Central memory CD8-positive, alpha-beta T cell (primary cell): ENCODE measurements at regions not wholly inside any gene's neighbourhood (a gene's known extent, or its start where the extent isn't known, plus 50 kb on each side); places are given as distances from the start of the nearest gene placed in this dataset.

ENCODE experiments used
- ATAC-seq: fragments of 150-1000 bp; cut with Tn5 transposase; replicated peaks from 2 replicates; pipeline ENCODE4 v1.10.0; 2022; ENCODE audit warnings: mild to moderate bottlenecking, moderate FRiP score, moderate number of reproducible peaks; ENCODE audit not compliant: poor library complexity, severe bottlenecking; ENCODE audit errors: extremely low read depth
- DNase-seq, 2 donors: peaks; one replicate each; pipeline ENCODE4 v3.0.0; 2021; ENCODE audit warnings: low spot score in 2 of 2
- H3K27ac Mint-ChIP-seq: one replicate; pipeline ENCODE4 v1.8.0; 2022; ENCODE audit warnings: low read depth, mild to moderate bottlenecking, moderate library complexity, mixed read lengths
- H3K27me3 Mint-ChIP-seq: one replicate; pipeline ENCODE4 v1.8.0; 2022; ENCODE audit warnings: mixed read lengths
- H3K36me3 Mint-ChIP-seq: one replicate; pipeline ENCODE4 v1.8.0; 2022; ENCODE audit warnings: mild to moderate bottlenecking, moderate library complexity, mixed read lengths; ENCODE audit not compliant: insufficient read depth
- H3K4me1 Mint-ChIP-seq: one replicate; pipeline ENCODE4 v1.8.0; 2022; ENCODE audit warnings: mixed read lengths
- H3K4me3 Mint-ChIP-seq: one replicate; pipeline ENCODE4 v1.8.0; 2022; ENCODE audit warnings: mild to moderate bottlenecking, moderate library complexity, mixed read lengths
- H3K9me3 Mint-ChIP-seq: one replicate; pipeline ENCODE4 v1.8.0; 2022; ENCODE audit warnings: mixed read lengths

- no peak for ATAC-seq
- no peak overlapping the region for H3K27ac Mint-ChIP-seq
- no peaks in the 10 kb centered on the region for H3K4me1 Mint-ChIP-seq
- H3K27me3 Mint-ChIP-seq: peaks cover 30% of the 10 kb centered on the region
- no peak for DNase-seq
- H3K4me3 Mint-ChIP-seq: no peak overlapping the region
- no peaks in the 10 kb centered on the region for H3K9me3 Mint-ChIP-seq
- no peaks in the 10 kb centered on the region for H3K36me3 Mint-ChIP-seq
Measured at GRCh38 chr9:99282406-99282805, 60.3 kb downstream of the SEC61B start.

DNA sequence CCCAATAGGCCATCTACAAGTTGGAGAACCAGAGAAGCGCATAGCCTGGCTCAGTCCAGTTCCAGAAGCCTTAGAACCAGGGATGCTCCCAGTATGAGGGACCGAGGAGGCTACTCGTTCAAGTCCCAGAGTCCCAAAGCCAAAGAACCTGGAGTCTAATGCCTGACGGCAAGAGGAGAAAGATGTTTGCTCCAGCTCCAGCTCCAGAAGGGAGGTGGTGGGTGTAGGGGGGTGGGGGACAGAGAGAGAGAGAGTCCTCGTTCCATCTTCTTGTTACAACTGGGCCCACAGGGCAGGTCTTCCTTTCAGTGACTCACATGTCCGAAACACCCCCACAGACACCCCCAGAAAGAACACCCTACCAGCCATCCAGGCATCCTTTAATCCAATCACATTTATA is 63.9 kb downstream of the SEC61B start:
- Mint-ChIP-seq H3K27me3 (peaks cover 34% of the 10 kb centered on the region), H3K9me3 (no peaks in the 10 kb centered on the region), H3K4me1 (no peaks in the 10 kb centered on the region), H3K27ac (no peak overlapping the region), H3K36me3 (no peaks in the 10 kb centered on the region), H3K4me3 (no peak overlapping the region)
- DNase-seq (no peak), ATAC-seq (no peak)

DNA sequence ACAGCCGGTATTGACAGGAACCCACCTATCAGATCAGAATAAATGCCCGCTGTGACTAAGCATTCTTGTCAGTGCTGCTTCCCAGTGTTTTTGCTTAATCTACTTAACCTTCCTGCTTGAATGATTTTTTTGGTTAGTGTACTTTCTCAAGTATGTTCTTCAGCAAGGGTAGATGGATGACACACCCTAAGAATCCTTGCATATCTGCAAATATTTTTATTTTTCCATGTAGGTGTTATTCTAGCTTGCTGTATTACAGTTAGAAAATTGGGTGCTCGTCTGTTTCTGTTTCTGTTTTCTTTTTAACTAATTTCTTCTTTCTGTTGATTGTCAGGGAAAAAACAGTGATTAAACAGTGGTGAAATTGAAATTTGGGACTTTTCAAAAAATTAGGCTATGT is 64.5 kb downstream of the SEC61B start:
- ATAC-seq: no peak
- H3K9me3 Mint-ChIP-seq: no peaks in the 10 kb centered on the region
- no peak overlapping the region for H3K27ac Mint-ChIP-seq
- no peaks in the 10 kb centered on the region for H3K36me3 Mint-ChIP-seq
- no peak for DNase-seq
- H3K4me3 Mint-ChIP-seq: no peak overlapping the region
- peaks cover 39% of the 10 kb centered on the region for H3K27me3 Mint-ChIP-seq
- no peaks in the 10 kb centered on the region for H3K4me1 Mint-ChIP-seq

DNA sequence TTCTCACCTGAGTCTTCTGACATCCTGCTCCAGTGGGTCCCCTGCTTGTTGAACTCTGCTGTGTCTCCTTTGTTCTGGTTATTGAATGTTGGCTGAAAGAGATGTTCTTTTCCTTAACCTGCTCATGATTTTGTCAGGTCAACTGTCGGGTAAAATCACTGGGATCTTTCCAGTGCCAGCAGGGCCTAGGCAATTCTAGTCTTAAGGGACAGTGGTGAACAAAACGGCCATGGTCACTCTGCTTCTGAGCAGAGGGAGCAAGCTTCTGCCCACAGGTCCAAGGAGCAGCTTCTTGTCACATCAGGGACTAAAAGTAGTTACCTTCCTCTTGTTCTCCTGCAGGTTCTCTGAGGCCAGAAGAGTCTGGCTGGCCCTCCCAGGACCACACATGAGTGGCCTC is 65.6 kb downstream of the SEC61B start:
- DNase-seq: no peak

GRCh38 chr9:99288830-99289229 is 66.7 kb downstream of the SEC61B start:
- H3K27ac Mint-ChIP-seq: no peak overlapping the region
- DNase-seq: no peak
- H3K4me3 Mint-ChIP-seq: no peak overlapping the region
- no peaks in the 10 kb centered on the region for H3K36me3 Mint-ChIP-seq
- H3K27me3 Mint-ChIP-seq: peaks cover 42% of the 10 kb centered on the region
- no peaks in the 10 kb centered on the region for H3K9me3 Mint-ChIP-seq
- no peaks in the 10 kb centered on the region for H3K4me1 Mint-ChIP-seq
- ATAC-seq: no peak

More for the DNA sequence above, 65.6 kb downstream of the SEC61B start:
- Mint-ChIP-seq H3K27me3 (peaks cover 40% of the 10 kb centered on the region), H3K4me3 (no peak overlapping the region), H3K27ac (no peak overlapping the region), H3K9me3 (no peaks in the 10 kb centered on the region), H3K4me1 (no peaks in the 10 kb centered on the region), H3K36me3 (no peaks in the 10 kb centered on the region)
- ATAC-seq: no peak

DNA sequence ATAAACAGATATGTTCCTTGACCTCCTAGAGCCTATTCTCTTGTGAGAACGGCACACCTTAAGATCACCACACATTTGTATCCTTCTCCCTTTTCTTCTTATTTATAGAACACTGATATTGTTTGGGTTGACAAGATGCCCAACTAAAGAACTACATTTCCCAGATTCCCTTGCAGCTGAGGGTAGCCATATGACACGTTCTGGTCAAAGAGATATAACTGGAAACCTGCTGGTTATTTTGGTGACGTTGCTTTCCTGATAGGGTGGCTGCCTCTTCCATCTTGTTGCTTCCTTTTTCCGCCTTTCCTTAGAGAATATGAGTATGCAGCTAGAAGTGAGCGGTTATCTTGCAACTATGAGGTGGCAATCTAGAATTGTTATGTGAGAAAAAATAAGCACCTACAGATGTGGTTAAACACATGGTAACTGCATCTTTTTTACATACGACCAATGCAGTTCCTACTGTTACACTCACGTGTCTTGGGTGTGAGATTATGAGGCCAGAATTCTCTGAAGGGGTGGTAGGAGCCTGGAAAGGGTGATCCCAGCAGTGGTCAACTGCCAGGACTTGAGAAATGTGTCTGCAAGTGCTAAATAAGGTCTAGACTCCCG is 72.9 kb downstream of the SEC61B start:
- no peak for ATAC-seq
- no peaks in the 10 kb centered on the region for H3K9me3 Mint-ChIP-seq
- H3K36me3 Mint-ChIP-seq: no peaks in the 10 kb centered on the region
- H3K27ac Mint-ChIP-seq: no peak overlapping the region
- no peaks in the 10 kb centered on the region for H3K4me1 Mint-ChIP-seq
- H3K4me3 Mint-ChIP-seq: no peak overlapping the region
- peaks cover 50% of the 10 kb centered on the region for H3K27me3 Mint-ChIP-seq
- DNase-seq: no peak

GRCh38 chr9:99296291-99296951 is 74.3 kb downstream of the SEC61B start:
- Mint-ChIP-seq H3K27ac (no peak overlapping the region), H3K9me3 (no peaks in the 10 kb centered on the region), H3K4me3 (peak overlapping the region; percentile 36), H3K4me1 (no peaks in the 10 kb centered on the region), H3K36me3 (no peaks in the 10 kb centered on the region), H3K27me3 (peaks cover 47% of the 10 kb centered on the region)
- DNase-seq (no peak), ATAC-seq (no peak)

DNA sequence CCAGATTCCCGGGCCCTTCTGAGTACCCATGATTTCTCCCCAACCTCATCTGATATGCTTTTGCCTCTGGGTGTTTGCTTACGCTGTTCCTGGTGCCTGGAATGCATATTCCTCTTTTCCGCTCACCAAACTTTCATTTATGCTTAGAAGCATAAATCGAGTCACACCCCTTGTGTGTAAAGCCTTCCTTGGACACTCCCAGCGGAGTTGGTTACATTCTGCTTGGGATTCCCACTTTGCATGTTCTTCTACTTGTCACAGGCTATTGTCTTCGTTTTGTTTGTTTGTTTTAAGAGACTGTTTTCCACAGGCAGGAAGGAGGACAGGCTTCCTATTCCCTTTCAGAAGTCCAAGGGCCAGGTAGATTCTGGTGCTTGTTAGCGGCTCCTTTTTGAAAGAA is 76.5 kb downstream of the SEC61B start:
- DNase-seq: no peak
- peaks cover 55% of the 10 kb centered on the region for H3K27me3 Mint-ChIP-seq
- H3K9me3 Mint-ChIP-seq: no peaks in the 10 kb centered on the region
- no peak overlapping the region for H3K27ac Mint-ChIP-seq
- no peaks in the 10 kb centered on the region for H3K36me3 Mint-ChIP-seq
- ATAC-seq: no peak
- H3K4me1 Mint-ChIP-seq: no peaks in the 10 kb centered on the region
- H3K4me3 Mint-ChIP-seq: no peak overlapping the region

DNA sequence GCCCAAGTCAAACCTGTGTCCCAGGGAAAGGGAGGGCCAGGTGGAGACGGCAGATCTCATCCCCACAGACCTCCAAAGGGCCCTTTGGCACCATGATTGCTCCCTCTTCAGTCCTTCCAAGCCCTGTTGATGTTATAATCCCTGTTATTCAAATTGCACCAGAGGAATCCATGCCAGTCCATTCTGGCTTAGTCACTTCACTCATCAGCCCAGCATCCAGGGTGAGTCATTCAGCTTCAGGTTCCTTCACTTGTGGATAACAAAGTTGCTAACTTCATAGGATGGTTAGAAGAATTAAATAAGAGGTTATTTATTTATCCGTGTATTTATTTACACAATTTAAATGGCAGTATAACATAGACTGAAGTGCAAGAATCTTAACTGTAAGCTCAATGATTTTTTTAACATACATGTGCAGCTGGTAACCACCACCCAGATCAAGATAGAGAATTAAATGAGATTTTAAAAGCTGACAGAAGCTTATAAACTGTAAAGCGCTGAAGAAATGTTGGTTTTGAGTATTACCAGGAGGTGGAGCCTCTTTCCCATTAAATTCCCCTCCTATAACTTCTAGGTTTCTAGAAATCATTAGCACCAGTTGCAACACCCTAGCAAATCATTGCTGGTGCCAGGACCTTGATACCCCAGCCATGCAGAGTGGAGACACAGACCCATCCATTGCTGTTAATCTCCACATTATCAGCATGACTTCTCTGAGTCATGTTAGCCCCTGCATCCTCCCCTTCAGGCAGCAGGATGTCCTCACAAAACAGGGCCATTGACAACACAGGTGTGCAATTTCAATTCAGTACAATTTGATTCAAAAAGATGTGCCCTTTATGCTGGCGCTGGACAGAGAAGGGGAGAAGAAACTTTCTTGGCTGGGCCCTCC is 77.4 kb downstream of the SEC61B start:
- Mint-ChIP-seq H3K36me3 (no peaks in the 10 kb centered on the region), H3K27me3 (peaks cover 59% of the 10 kb centered on the region), H3K4me1 (no peaks in the 10 kb centered on the region), H3K27ac (no peak overlapping the region), H3K4me3 (no peak overlapping the region), H3K9me3 (no peaks in the 10 kb centered on the region)
- DNase-seq (no peak), ATAC-seq (no peak)

GRCh38 chr9:99300103-99300439 is 78.0 kb downstream of the SEC61B start:
- ATAC-seq: no peak
- Mint-ChIP-seq H3K27me3 (peaks cover 60% of the 10 kb centered on the region), H3K9me3 (no peaks in the 10 kb centered on the region), H3K4me3 (no peak overlapping the region), H3K36me3 (no peaks in the 10 kb centered on the region), H3K4me1 (no peaks in the 10 kb centered on the region), H3K27ac (no peak overlapping the region)
- no peak for DNase-seq

DNA sequence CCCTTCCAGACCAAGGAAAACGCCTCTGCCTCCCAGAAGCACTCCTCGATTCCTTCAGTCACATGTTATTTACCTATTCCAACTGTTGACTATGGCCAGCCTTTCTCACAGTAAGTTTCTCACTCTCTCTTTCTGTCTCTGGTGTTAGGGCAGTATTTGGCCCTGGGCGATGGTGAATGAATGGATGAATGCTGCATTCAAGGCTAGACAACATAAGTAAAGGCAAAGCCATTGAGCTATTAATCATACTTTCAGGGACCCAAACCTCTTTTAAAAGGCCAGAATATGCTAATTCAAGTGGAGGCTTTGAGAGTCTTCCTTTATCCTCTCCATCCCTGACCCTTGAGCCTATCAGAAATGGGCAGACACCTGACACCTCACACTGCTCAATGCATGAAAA is 78.5 kb downstream of the SEC61B start:
- Mint-ChIP-seq H3K4me1 (no peaks in the 10 kb centered on the region), H3K4me3 (no peak overlapping the region), H3K9me3 (no peaks in the 10 kb centered on the region), H3K27ac (no peak overlapping the region), H3K36me3 (no peaks in the 10 kb centered on the region), H3K27me3 (peaks cover 65% of the 10 kb centered on the region)
- DNase-seq: no peak
- no peak for ATAC-seq

- DNase-seq (no peak), ATAC-seq (no peak)
- no peak overlapping the region for H3K27ac Mint-ChIP-seq
- no peaks in the 10 kb centered on the region for H3K9me3 Mint-ChIP-seq
- H3K36me3 Mint-ChIP-seq: no peaks in the 10 kb centered on the region
- H3K4me3 Mint-ChIP-seq: no peak overlapping the region
- H3K4me1 Mint-ChIP-seq: no peaks in the 10 kb centered on the region
- peaks cover 68% of the 10 kb centered on the region for H3K27me3 Mint-ChIP-seq
Measured at GRCh38 chr9:99303177-99303576, 81.1 kb downstream of the SEC61B start.

DNA sequence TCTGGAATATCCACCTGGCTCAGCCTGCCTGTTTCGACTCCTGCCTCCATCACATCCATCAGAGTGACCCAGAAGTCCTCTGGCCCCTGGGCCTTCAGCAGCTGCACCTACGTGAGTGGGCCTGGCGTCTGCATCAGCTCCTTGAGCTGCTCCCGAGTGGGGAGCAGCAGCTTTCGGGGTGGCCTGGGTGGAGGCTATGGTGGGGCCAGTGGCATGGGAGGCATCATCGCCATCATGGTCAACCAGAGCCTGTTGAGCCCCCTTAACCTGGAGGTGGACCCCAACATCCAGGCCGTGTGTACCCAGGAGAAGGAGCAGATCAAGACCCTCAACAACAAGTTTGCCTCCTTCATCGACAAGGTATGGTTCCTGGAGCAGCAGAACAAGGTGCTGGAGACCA is 83.0 kb downstream of the SEC61B start:
- Mint-ChIP-seq H3K27ac (no peak overlapping the region), H3K9me3 (no peaks in the 10 kb centered on the region), H3K4me1 (no peaks in the 10 kb centered on the region), H3K27me3 (peaks cover 68% of the 10 kb centered on the region), H3K4me3 (no peak overlapping the region), H3K36me3 (no peaks in the 10 kb centered on the region)
- no peak for DNase-seq
- ATAC-seq: no peak
